HG03159 (cell line): ENCODE measurements at regions not wholly inside any gene's neighbourhood (a gene's known extent, or its start where the extent isn't known, plus 50 kb on each side); places are given as distances from the start of the nearest gene placed in this dataset.
"Not testable (repeated sequence)": the region's sequence is repeated elsewhere in the genome, so short reads cannot be mapped to it uniquely, and the experiment has no call there.

ENCODE experiments used
- ATAC-seq: cut with Tn5 transposase; IDR thresholded peaks from one replicate; pipeline ENCODE4 v1.9.1; 2021; ENCODE audit warnings: mild to moderate bottlenecking, moderate library complexity; ENCODE audit not compliant: unreplicated experiment

- not testable (repeated sequence) for ATAC-seq
Observed at GRCh38 chr7:86045197-86045596, 598.5 kb upstream of the GRM3 start.

- ATAC-seq: no peak
Observed at GRCh38 chr7:86025807-86026206, 617.9 kb upstream of the GRM3 start.

- ATAC-seq: no peak
Observed at GRCh38 chr7:86013662-86014061, 630.0 kb upstream of the GRM3 start.

- ATAC-seq: no peak
Observed at GRCh38 chr7:86012971-86013370, 630.7 kb upstream of the GRM3 start.

- ATAC-seq: no peak
Observed at GRCh38 chr7:86008898-86009297, 634.8 kb upstream of the GRM3 start.

GRCh38 chr7:86006909-86007308 is 636.8 kb upstream of the GRM3 start:
- no peak for ATAC-seq

GRCh38 chr7:86002858-86003257 is 640.9 kb upstream of the GRM3 start:
- no peak for ATAC-seq

GRCh38 chr7:85997515-85997914 is 646.2 kb upstream of the GRM3 start:
- ATAC-seq: no peak

GRCh38 chr7:85995101-85995500 is 648.6 kb upstream of the GRM3 start:
- no peak for ATAC-seq

- ATAC-seq: no peak
Observed at GRCh38 chr7:85980740-85981139, 663.0 kb upstream of the GRM3 start.

- ATAC-seq: no peak
Observed at GRCh38 chr7:85974176-85974575, 669.5 kb upstream of the GRM3 start.

GRCh38 chr7:85972504-85973141 is 671.1 kb upstream of the GRM3 start:
- no peak for ATAC-seq

GRCh38 chr7:85954961-85955360 is 688.7 kb upstream of the GRM3 start:
- no peak for ATAC-seq

GRCh38 chr7:85950871-85951270 is 692.8 kb upstream of the GRM3 start:
- no peak for ATAC-seq

GRCh38 chr7:85950418-85950817 is 693.3 kb upstream of the GRM3 start:
- ATAC-seq: no peak

GRCh38 chr7:85947767-85948166 is 695.9 kb upstream of the GRM3 start:
- ATAC-seq: no peak

- ATAC-seq: no peak
Observed at GRCh38 chr7:85940798-85941197, 702.9 kb upstream of the GRM3 start.

- no peak for ATAC-seq
Observed at GRCh38 chr7:85931919-85932318, 711.8 kb upstream of the GRM3 start.

GRCh38 chr7:85928500-85928899 is 715.2 kb upstream of the GRM3 start:
- ATAC-seq: no peak

GRCh38 chr7:85927226-85927625 is 716.5 kb upstream of the GRM3 start:
- no peak for ATAC-seq

GRCh38 chr7:85924062-85924461 is 719.6 kb upstream of the GRM3 start:
- no peak for ATAC-seq

- ATAC-seq: no peak
Observed at GRCh38 chr7:85916016-85916415, 727.7 kb upstream of the GRM3 start.

GRCh38 chr7:85914437-85914836 is 727.6 kb upstream of the SEMA3D start:
- ATAC-seq: no peak
